ENCODE measurements at regions not wholly inside any gene's neighbourhood (a gene's known extent, or its start where the extent isn't known, plus 50 kb on each side); places are given as distances from the start of the nearest gene placed in this dataset.

DNA sequence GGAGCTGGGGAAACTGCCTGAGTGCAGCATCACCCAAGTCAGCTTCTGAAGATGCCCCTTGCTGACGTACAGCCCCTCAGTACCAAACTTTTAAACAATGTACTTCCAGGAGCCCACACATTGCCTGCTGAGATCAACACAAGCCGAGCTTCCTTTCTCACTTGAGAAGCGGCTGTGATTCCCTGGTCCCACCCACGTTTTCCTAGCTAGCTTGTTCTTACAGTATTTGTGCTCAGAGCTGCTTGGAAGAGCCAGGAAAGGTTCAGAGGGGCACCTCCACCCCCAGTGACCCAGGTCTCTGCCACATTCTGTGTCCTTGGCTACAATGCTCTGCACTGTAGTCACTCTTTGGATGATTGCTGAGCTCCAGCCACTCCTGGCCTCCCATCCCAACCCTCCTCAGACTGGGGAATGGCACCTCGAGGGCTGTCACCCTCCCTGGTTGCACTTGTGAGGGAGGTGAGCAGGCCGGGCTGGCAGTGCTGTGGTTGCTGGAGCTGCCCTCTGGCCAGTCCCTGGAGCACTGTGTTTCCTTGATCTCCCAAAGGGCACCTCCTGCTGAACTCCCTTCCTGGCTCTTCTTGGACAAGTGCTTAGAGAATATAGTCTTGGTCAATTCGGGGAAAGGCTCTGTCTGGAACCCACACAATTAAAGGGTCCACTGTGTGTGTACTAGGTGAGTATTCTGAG is 355.1 kb downstream of the AJAP1 start:
- TF ChIP-seq CTCF (IDR thresholded peaks at IDR 0.05; ENCODE audit: poor library complexity, severe bottlenecking) (no peak), SMC3 (conservative IDR thresholded peaks at IDR 0.05; ENCODE audit: poor library complexity) (no peak), RAD21 (conservative IDR thresholded peaks at IDR 0.05) (no peak), EP300 (conservative IDR thresholded peaks at IDR 0.05; ENCODE audit: poor library complexity, severe bottlenecking) (no peak), EZH2 (IDR thresholded peaks at IDR 0.05; ENCODE audit: borderline replicate concordance, insufficient read depth, low read length, poor library complexity, severe bottlenecking) (no peak), POLR2AphosphoS5 (IDR thresholded peaks at IDR 0.05) (no peak), REST (IDR thresholded peaks at IDR 0.05; ENCODE audit: borderline replicate concordance) (no peak), TAF1 (IDR thresholded peaks at IDR 0.05; ENCODE audit: low read depth) (no peak)
